Fibroblast of lung (primary cell): ENCODE measurements at regions not wholly inside any gene's neighbourhood (a gene's known extent, or its start where the extent isn't known, plus 50 kb on each side); places are given as distances from the start of the nearest gene placed in this dataset.

Experiments
- EZH2 ChIP-seq: IDR thresholded peaks from 2 replicates; pipeline ENCODE4 v1.5.1; 2012; ENCODE audit warnings: low read length, control low read depth, mild to moderate bottlenecking; ENCODE audit errors: missing control alignments
- TF ChIP-seq, protein P1 (sequence below), 2 donors: IDR thresholded peaks in 1 of 2; conservative IDR thresholded peaks in 1 of 2; 1 replicate in 1 of 2; 2 replicates in 1 of 2; pipeline ENCODE4 v1.5.1; 2011 to 2012; ENCODE audit warnings: low read length in 2 of 2, control low read depth in 1 of 2, inconsistent platforms in 1 of 2, low read depth in 1 of 2, mild to moderate bottlenecking in 1 of 2

DNA sequence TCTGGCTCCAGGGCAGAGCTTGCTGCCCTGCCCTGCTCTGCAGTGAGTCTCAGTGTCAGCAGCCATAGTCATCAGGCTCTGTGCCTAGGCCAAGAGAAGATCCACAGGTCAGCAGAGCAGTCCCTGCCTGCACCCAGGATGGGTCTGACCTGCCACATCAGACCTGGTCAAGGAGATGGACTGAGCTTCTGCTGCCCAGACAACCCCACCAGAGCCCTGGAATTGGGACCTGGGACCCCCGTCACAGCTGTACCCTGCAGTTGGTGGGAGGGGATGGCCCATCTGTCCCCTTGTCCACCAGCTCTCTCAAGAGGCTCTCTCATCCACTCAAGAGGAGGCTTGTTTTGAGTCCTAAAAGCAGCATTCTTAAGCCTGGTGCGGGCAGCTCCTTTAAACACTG is 142.6 kb downstream of the TFCP2L1 start:
- TF ChIP-seq, protein P1, sequence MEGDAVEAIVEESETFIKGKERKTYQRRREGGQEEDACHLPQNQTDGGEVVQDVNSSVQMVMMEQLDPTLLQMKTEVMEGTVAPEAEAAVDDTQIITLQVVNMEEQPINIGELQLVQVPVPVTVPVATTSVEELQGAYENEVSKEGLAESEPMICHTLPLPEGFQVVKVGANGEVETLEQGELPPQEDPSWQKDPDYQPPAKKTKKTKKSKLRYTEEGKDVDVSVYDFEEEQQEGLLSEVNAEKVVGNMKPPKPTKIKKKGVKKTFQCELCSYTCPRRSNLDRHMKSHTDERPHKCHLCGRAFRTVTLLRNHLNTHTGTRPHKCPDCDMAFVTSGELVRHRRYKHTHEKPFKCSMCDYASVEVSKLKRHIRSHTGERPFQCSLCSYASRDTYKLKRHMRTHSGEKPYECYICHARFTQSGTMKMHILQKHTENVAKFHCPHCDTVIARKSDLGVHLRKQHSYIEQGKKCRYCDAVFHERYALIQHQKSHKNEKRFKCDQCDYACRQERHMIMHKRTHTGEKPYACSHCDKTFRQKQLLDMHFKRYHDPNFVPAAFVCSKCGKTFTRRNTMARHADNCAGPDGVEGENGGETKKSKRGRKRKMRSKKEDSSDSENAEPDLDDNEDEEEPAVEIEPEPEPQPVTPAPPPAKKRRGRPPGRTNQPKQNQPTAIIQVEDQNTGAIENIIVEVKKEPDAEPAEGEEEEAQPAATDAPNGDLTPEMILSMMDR (conservative IDR thresholded peaks at IDR 0.05 in 1 of 2, IDR thresholded peaks at IDR 0.05 in 1 of 2; ENCODE audit: low read depth in 1 of 2, low read length in 2 of 2), result no peak
- TF ChIP-seq EZH2, result no peak
